ENCODE measurements at regions not wholly inside any gene's neighbourhood (a gene's known extent, or its start where the extent isn't known, plus 50 kb on each side); places are given as distances from the start of the nearest gene placed in this dataset.

GRCh38 chr5:116785106-116785505 is 210.5 kb upstream of the SEMA6A start:
- TF ChIP-seq CTCF (IDR thresholded peaks at IDR 0.05; ENCODE audit: unreplicated experiment) = no peak
- Mint-ChIP-seq H3K36me3 (ENCODE audit: insufficient read depth, unreplicated experiment) (no peaks in the 10 kb centered on the region), H3K27me3 (ENCODE audit: unreplicated experiment) (no peaks in the 10 kb centered on the region), H3K9me3 (ENCODE audit: low read depth, unreplicated experiment) (peaks cover 2% of the 10 kb centered on the region), H3K4me1 (ENCODE audit: low read depth, unreplicated experiment) (no peaks in the 10 kb centered on the region), H3K27ac (ENCODE audit: unreplicated experiment) (no peak overlapping the region), H3K4me3 (ENCODE audit: low read depth, unreplicated experiment) (no peak overlapping the region)
- CTCF ChIA-PET = no interaction called here
- no TSS peak for BruUV-seq (replicated peaks)
- DNase-seq = no peak
- intact Hi-C loops (cut with micrococcal nuclease; ENCODE audit: unreplicated experiment) = no loop called here

- no peak overlapping the region for H3K27ac Mint-ChIP-seq (ENCODE audit: unreplicated experiment)
- TF ChIP-seq CTCF (IDR thresholded peaks at IDR 0.05; ENCODE audit: unreplicated experiment) = no peak
- intact Hi-C loops (cut with micrococcal nuclease; ENCODE audit: unreplicated experiment) = no loop called here
- no TSS peak for BruUV-seq (replicated peaks)
- no peak for DNase-seq
- no peak overlapping the region for H3K4me3 Mint-ChIP-seq (ENCODE audit: low read depth, unreplicated experiment)
- no peaks in the 10 kb centered on the region for H3K27me3 Mint-ChIP-seq (ENCODE audit: unreplicated experiment)
- CTCF ChIA-PET = no interaction called here
- peaks cover 2% of the 10 kb centered on the region for H3K9me3 Mint-ChIP-seq (ENCODE audit: low read depth, unreplicated experiment)
- no peaks in the 10 kb centered on the region for H3K36me3 Mint-ChIP-seq (ENCODE audit: insufficient read depth, unreplicated experiment)
- no peaks in the 10 kb centered on the region for H3K4me1 Mint-ChIP-seq (ENCODE audit: low read depth, unreplicated experiment)
Observed at GRCh38 chr5:116779846-116780245, 205.2 kb upstream of the SEMA6A start.

- no peak overlapping the region for H3K27ac Mint-ChIP-seq (ENCODE audit: unreplicated experiment)
- BruUV-seq (replicated peaks) = no TSS peak
- no peak for DNase-seq
- H3K9me3 Mint-ChIP-seq (ENCODE audit: low read depth, unreplicated experiment) = peaks cover 2% of the 10 kb centered on the region
- no peak overlapping the region for H3K4me3 Mint-ChIP-seq (ENCODE audit: low read depth, unreplicated experiment)
- no peaks in the 10 kb centered on the region for H3K27me3 Mint-ChIP-seq (ENCODE audit: unreplicated experiment)
- intact Hi-C loops (cut with micrococcal nuclease; ENCODE audit: unreplicated experiment) = no loop called here
- H3K4me1 Mint-ChIP-seq (ENCODE audit: low read depth, unreplicated experiment) = no peaks in the 10 kb centered on the region
- no peaks in the 10 kb centered on the region for H3K36me3 Mint-ChIP-seq (ENCODE audit: insufficient read depth, unreplicated experiment)
- CTCF ChIA-PET = no interaction called here
- TF ChIP-seq CTCF (IDR thresholded peaks at IDR 0.05; ENCODE audit: unreplicated experiment) = no peak
Observed at GRCh38 chr5:116778651-116779280, 204.1 kb upstream of the SEMA6A start.

GRCh38 chr5:116778032-116778431 is 203.4 kb upstream of the SEMA6A start:
- Mint-ChIP-seq H3K36me3 (ENCODE audit: insufficient read depth, unreplicated experiment) (no peaks in the 10 kb centered on the region), H3K4me3 (ENCODE audit: low read depth, unreplicated experiment) (no peak overlapping the region), H3K4me1 (ENCODE audit: low read depth, unreplicated experiment) (no peaks in the 10 kb centered on the region), H3K27ac (ENCODE audit: unreplicated experiment) (no peak overlapping the region), H3K9me3 (ENCODE audit: low read depth, unreplicated experiment) (no peaks in the 10 kb centered on the region), H3K27me3 (ENCODE audit: unreplicated experiment) (no peaks in the 10 kb centered on the region)
- CTCF ChIA-PET = no interaction called here
- no TSS peak for BruUV-seq (replicated peaks)
- no peak for DNase-seq
- TF ChIP-seq CTCF (IDR thresholded peaks at IDR 0.05; ENCODE audit: unreplicated experiment) = no peak
- intact Hi-C loops (cut with micrococcal nuclease; ENCODE audit: unreplicated experiment) = no loop called here
